GM12873 (cell line): ENCODE measurements at regions not wholly inside any gene's neighbourhood (a gene's known extent, or its start where the extent isn't known, plus 50 kb on each side); places are given as distances from the start of the nearest gene placed in this dataset.

Experiments
- TF ChIP-seq, protein P1 (sequence below): IDR thresholded peaks from 2 replicates; pipeline ENCODE4 v1.5.1; 2012; ENCODE audit warnings: low read depth, mild to moderate bottlenecking, moderate library complexity, low read length, control low read depth; ENCODE audit not compliant: insufficient read depth; ENCODE audit errors: missing control alignments

DNA sequence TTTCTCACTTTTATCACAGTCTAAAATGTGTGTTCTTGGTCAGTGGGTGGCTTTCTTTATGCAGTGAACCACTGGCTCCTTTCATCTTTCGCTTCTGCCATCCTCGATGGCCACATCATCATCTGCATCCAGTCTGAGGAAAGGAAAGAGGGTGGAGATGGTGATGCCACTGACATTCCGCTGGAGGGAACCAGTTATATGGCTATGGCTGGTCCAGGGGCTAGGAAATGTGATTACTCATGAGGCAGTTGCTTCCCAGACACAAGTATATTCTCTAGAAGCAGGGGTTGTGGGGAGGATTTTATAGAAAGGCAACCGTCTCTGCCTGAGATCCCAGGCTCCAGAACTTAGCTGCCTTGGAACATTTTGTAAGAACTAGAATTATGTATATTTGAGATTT is 246.7 kb upstream of the AZI2 start:
- TF ChIP-seq, protein P1, sequence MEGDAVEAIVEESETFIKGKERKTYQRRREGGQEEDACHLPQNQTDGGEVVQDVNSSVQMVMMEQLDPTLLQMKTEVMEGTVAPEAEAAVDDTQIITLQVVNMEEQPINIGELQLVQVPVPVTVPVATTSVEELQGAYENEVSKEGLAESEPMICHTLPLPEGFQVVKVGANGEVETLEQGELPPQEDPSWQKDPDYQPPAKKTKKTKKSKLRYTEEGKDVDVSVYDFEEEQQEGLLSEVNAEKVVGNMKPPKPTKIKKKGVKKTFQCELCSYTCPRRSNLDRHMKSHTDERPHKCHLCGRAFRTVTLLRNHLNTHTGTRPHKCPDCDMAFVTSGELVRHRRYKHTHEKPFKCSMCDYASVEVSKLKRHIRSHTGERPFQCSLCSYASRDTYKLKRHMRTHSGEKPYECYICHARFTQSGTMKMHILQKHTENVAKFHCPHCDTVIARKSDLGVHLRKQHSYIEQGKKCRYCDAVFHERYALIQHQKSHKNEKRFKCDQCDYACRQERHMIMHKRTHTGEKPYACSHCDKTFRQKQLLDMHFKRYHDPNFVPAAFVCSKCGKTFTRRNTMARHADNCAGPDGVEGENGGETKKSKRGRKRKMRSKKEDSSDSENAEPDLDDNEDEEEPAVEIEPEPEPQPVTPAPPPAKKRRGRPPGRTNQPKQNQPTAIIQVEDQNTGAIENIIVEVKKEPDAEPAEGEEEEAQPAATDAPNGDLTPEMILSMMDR, result no peak

DNA sequence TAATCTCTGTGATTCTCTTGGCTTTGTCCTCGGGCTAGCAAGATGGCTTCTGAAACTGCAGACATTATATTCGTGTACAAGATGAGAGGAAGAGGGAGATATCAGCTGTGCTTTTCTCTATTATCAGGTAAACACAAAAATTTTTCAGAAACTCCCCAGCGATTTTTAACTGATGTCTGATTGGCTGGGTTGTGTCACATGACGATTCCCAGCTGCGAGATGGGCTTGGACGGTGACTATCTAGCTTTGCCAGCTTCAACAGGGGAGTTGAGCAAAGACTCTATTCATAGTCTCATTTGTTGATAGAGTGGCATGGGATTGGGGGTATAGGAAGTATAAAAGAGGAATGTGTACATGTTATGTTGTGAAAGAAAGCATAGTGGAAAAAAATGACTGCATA is 248.8 kb upstream of the AZI2 start:
- TF ChIP-seq, protein P1, result no peak

DNA sequence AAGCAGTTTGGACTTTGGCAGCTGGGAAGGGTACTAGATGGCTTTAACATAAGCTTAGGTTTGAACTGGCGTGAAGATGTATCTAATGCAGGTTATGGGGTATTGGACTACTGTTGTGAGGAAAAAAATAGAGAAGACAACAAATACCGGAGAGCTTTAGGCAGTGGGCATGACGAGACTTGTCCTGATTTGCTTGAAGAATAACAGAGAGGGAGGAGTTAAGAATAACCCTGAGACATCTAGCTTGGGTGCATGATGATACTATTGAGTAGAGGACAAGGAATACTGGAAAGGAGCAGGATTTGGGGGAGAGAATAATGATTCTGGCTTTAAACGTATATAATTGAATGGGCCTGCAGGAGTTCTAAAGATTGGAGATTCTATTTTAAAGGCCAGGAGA is 249.5 kb upstream of the AZI2 start:
- TF ChIP-seq, protein P1, result no peak

DNA sequence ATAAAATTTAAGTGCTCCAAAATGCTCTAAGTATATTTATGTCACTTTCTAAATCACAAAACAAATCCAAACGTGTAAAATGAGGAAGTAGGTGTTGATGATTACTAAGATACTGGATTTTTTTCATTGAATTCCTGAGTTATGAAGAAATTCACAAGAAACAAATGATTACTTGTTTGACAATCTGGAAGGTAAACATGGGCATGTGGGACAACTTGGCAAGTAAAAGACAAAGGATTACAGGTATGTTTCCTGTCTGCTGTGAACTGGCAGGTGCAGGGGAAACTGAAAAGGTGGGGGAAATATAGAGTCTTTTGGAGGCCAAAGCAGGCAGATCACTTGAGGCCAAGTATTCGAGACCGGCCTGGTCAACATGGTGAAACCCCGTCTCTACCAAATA is 252.7 kb upstream of the AZI2 start:
- TF ChIP-seq, protein P1, result no peak

DNA sequence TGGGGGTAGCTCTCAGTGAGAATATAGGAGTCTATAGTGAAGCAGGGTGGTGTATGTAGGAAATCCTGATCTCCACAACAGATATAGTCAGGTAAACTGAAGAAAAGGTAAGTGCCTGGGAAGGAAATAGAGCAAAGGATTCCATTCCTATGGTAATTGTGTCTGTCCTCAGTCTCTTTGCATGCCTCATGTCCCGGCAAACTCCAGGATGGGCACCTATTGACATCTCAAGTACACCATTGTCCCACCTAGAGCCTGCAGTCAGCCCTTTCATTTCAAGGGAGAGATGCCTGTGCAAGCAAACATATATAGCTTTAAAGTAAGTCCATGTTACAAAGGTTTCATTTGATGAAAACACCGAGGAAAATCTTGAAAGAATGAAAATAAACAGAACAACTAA is 257.7 kb upstream of the AZI2 start:
- TF ChIP-seq, protein P1, result no peak

DNA sequence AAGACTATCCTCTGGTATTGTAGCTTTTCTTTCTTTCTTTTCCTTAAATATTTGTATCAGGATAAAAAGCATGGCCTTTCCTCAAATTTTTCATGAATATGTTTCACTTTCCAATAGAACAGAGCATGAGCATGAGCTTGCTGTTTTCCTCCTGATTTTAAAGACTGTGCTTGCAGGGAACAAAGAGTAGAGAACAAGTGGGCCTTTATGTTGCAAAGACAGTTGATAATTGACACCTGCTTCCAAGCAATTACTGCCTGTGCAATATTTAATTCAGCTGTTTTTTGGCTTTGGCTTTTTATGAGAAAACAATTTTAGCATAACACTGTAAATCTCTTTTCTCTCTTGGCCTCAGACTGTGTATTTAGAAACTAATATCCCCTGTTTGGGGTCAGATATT is 263.6 kb upstream of the AZI2 start:
- TF ChIP-seq, protein P1, result no peak

DNA sequence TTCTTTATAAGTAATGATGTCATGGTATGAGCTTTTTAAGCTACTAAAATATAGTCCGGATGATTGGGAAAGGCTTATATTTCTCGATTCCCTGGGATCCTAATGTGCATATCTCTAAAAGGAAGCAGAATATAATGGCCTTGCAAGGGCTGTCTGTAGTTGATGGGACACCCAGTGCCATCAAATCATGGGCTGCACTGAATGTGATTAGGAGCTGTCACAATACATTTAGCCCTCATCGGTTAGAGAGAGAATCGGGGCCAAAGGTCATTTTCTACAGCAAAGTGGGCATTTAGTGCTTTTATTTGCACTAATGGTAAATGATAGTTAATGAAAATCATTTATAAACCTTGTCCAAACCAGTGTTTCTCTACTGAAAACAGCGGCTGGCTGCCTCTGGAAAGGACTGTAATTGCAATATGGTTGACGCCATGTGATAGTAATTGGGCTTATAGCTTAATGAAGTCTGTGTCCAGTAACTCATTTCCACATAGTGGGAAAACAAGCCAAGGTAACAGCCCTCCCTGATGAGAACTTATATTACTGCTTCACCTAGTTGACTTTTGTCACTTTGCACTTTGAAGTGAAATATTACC is 265.0 kb upstream of the AZI2 start:
- TF ChIP-seq, protein P1, result no peak
